Coronary artery (tissue), 2 donors: ENCODE measurements at regions not wholly inside any gene's neighbourhood (a gene's known extent, or its start where the extent isn't known, plus 50 kb on each side); places are given as distances from the start of the nearest gene placed in this dataset.

Experiments
- DNase-seq: peaks from one replicate; pipeline ENCODE4 v3.0.0-alpha.2; 2017; ENCODE audit warnings: low spot score
- H3K27ac ChIP-seq, 2 donors: fragments of 200-600 bp; sonication (generic); one replicate each; pipeline ENCODE4 v1.5.1; 2016 to 2019
- H3K4me3 ChIP-seq: fragments of 200-600 bp; sonication (generic); 2 replicates; pipeline ENCODE4 v1.5.1; 2016; ENCODE audit warnings: mild to moderate bottlenecking, moderate library complexity
- CTCF ChIP-seq: fragments of 200-600 bp; sonication (generic); IDR thresholded peaks from one replicate; pipeline ENCODE4 v1.5.1; 2019; ENCODE audit warnings: antibody characterized with exemption

DNA sequence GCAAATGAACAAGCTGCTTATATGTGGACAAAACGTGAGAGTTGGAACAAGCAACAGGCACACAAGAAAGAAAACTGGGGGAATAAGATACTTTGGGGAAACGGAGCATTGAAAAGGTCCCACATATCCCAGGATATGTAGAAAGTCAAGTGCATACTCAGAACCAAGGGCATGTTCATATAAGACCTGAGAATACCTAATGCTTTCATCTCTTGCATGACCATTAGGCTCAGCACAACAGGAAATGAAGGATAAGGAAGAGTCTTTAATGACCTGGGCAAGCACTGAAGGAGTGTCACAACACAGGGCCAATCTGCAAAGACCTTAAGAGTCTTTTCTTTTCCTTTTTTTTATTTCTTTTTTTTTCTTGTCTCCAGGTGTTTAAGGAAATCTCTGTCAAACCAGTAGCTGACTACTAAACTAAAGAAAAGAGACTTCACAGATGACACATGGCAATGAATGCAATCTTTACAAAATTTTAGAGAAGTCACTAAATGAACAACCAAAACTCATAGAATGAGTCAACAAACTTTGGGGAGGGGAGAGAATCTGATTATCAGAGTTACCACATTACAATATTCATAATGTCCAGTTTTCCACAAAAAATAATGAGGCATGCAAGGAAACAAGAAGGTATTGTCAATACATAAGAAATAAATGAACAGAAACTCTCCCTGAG lies 67.9 kb upstream of the STK26 start:
- no peak for TF ChIP-seq CTCF
- no peak overlapping the region for H3K4me3 ChIP-seq
- no peak for DNase-seq
- H3K27ac ChIP-seq: no peak overlapping the region

DNA sequence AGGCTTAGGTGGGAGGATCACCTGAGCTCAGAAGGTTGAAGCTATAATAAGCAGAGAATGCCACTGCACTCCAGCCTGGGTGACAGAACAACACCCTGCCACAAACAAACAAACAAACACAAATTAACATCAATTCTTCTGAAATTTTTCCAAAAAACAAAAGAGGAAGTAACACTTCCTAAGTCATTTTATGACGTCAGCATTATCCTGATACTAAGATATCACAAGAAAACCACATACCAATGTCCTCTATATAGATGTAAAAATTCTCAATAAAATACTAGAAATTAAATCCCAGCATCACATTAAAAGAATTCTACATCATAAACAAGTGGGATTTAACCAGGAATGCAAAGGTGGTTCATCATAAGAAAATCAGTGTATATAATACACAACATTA lies 64.4 kb upstream of the STK26 start:
- DNase-seq: no peak
- no peak for TF ChIP-seq CTCF
- Histone ChIP-seq H3K27ac (no peak overlapping the region), H3K4me3 (no peak overlapping the region)

GRCh38 chrX:131970347-131970746 lies 52.8 kb upstream of the STK26 start:
- no peak overlapping the region for H3K4me3 ChIP-seq
- TF ChIP-seq CTCF: no peak
- no peak overlapping the region for H3K27ac ChIP-seq
- DNase-seq: no peak
